Large intestine (tissue), 3 donors: ENCODE measurements at regions not wholly inside any gene's neighbourhood (a gene's known extent, or its start where the extent isn't known, plus 50 kb on each side); places are given as distances from the start of the nearest gene placed in this dataset.
A peak's percentile ranks its signal among the peaks of the same experiment; 100 is the strongest.

Experiments used
- DNase-seq, 2 donors: peaks; one replicate each; pipeline versions ENCODE4 v3.0.0 to v3.0.0-alpha.2; 2013
- H3K27ac ChIP-seq: one replicate; pipeline ENCODE4 v1.5.1; 2013; ENCODE audit warnings: low read length
- H3K27me3 ChIP-seq: 2 replicates; pipeline ENCODE4 v1.6.1; 2013; ENCODE audit warnings: low read length; ENCODE audit not compliant: control insufficient read depth, insufficient read depth
- H3K36me3 ChIP-seq: 2 replicates; pipeline ENCODE4 v1.6.1; 2013; ENCODE audit warnings: low read length; ENCODE audit not compliant: control insufficient read depth, insufficient read depth
- H3K4me1 ChIP-seq: one replicate; pipeline ENCODE4 v1.6.1; 2013; ENCODE audit warnings: low read length; ENCODE audit not compliant: control insufficient read depth, insufficient read depth
- H3K4me3 ChIP-seq: one replicate; pipeline ENCODE4 v1.5.1; 2013; ENCODE audit warnings: low read length
- H3K9me3 ChIP-seq: one replicate; pipeline ENCODE4 v1.6.1; 2013; ENCODE audit warnings: mild to moderate bottlenecking, low read depth, low read length, moderate library complexity; ENCODE audit not compliant: control insufficient read depth
- WGBS: methylation state at CpG from one replicate; pipeline ENCODE4 v1.1.5; 2013; ENCODE audit warnings: low lambda C conversion rate; ENCODE audit not compliant: insufficient coverage; 5-methylcytosine and 5-hydroxymethylcytosine counted together

GRCh38 chr10:44773565-44773964 lies 137.6 kb upstream of the TMEM72 start:
- H3K36me3 ChIP-seq = no peaks in the 10 kb centered on the region
- no peak for DNase-seq
- H3K4me3 ChIP-seq = no peak overlapping the region
- 90% methylated on average over 2 of the region's 19 CpGs for WGBS
- H3K9me3 ChIP-seq = peaks cover 2% of the 10 kb centered on the region
- no peaks in the 10 kb centered on the region for H3K27me3 ChIP-seq
- H3K4me1 ChIP-seq = peaks cover 6% of the 10 kb centered on the region
- H3K27ac ChIP-seq = no peak overlapping the region

- Histone ChIP-seq H3K4me3 (no peak overlapping the region), H3K9me3 (peaks cover 2% of the 10 kb centered on the region), H3K36me3 (no peaks in the 10 kb centered on the region), H3K4me1 (peaks cover 3% of the 10 kb centered on the region), H3K27ac (no peak overlapping the region), H3K27me3 (no peaks in the 10 kb centered on the region)
- 100% methylated on average over 1 of the region's 4 CpGs for WGBS
- DNase-seq = peak in 1 of 2 donors; percentile 27
Observed at GRCh38 chr10:44774676-44775401, 136.3 kb upstream of the TMEM72 start.

- H3K4me1 ChIP-seq = peaks cover 3% of the 10 kb centered on the region
- no peak overlapping the region for H3K27ac ChIP-seq
- DNase-seq = no peak
Observed at GRCh38 chr10:44775402-44775741, 135.8 kb upstream of the TMEM72 start.

GRCh38 chr10:44776181-44776580 lies 135.0 kb upstream of the TMEM72 start:
- Histone ChIP-seq H3K27ac (no peak overlapping the region), H3K4me3 (no peak overlapping the region), H3K27me3 (no peaks in the 10 kb centered on the region), H3K36me3 (no peaks in the 10 kb centered on the region), H3K9me3 (peaks cover 2% of the 10 kb centered on the region), H3K4me1 (peaks cover 3% of the 10 kb centered on the region)
- no peak for DNase-seq
- WGBS = 40% methylated on average over 1 of the region's 3 CpGs

More at GRCh38 chr10:44775402-44775741, 135.8 kb upstream of the TMEM72 start:
- Histone ChIP-seq H3K27me3 (no peaks in the 10 kb centered on the region), H3K4me3 (no peak overlapping the region), H3K9me3 (peaks cover 2% of the 10 kb centered on the region), H3K36me3 (no peaks in the 10 kb centered on the region)
- no CpG with 5 or more reads among the region's 6 CpGs for WGBS

- no peaks in the 10 kb centered on the region for H3K36me3 ChIP-seq
- H3K9me3 ChIP-seq = no peaks in the 10 kb centered on the region
- WGBS = no CpG with 5 or more reads among the region's 7 CpGs
- no peak overlapping the region for H3K4me3 ChIP-seq
- no peak for DNase-seq
- peaks cover 3% of the 10 kb centered on the region for H3K4me1 ChIP-seq
- no peaks in the 10 kb centered on the region for H3K27me3 ChIP-seq
- no peak overlapping the region for H3K27ac ChIP-seq
Observed at GRCh38 chr10:44779511-44779910, 131.6 kb upstream of the TMEM72 start.

GRCh38 chr10:44780426-44780825 lies 130.7 kb upstream of the TMEM72 start:
- Histone ChIP-seq H3K4me1 (no peaks in the 10 kb centered on the region), H3K27ac (no peak overlapping the region), H3K4me3 (no peak overlapping the region), H3K9me3 (no peaks in the 10 kb centered on the region), H3K36me3 (no peaks in the 10 kb centered on the region), H3K27me3 (no peaks in the 10 kb centered on the region)
- DNase-seq = no peak
- WGBS = no CpG with 5 or more reads among the region's 2 CpGs

GRCh38 chr10:44781131-44781530 lies 130.0 kb upstream of the TMEM72 start:
- H3K4me1 ChIP-seq = no peaks in the 10 kb centered on the region
- H3K4me3 ChIP-seq = no peak overlapping the region
- H3K27ac ChIP-seq = no peak overlapping the region
- DNase-seq = no peak
- no peaks in the 10 kb centered on the region for H3K27me3 ChIP-seq
- no peaks in the 10 kb centered on the region for H3K36me3 ChIP-seq
- H3K9me3 ChIP-seq = no peaks in the 10 kb centered on the region

GRCh38 chr10:44786286-44786850 lies 124.8 kb upstream of the TMEM72 start:
- Histone ChIP-seq H3K27me3 (no peaks in the 10 kb centered on the region), H3K27ac (no peak overlapping the region), H3K36me3 (no peaks in the 10 kb centered on the region), H3K4me1 (no peaks in the 10 kb centered on the region), H3K4me3 (no peak overlapping the region), H3K9me3 (no peaks in the 10 kb centered on the region)
- no CpG with 5 or more reads among the region's 7 CpGs for WGBS
- DNase-seq = no peak

GRCh38 chr10:44787480-44788075 lies 123.6 kb upstream of the TMEM72 start:
- Histone ChIP-seq H3K4me3 (no peak overlapping the region), H3K27me3 (no peaks in the 10 kb centered on the region), H3K36me3 (no peaks in the 10 kb centered on the region), H3K4me1 (no peaks in the 10 kb centered on the region), H3K9me3 (no peaks in the 10 kb centered on the region), H3K27ac (no peak overlapping the region)
- no peak for DNase-seq
- no CpG with 5 or more reads among the region's 7 CpGs for WGBS

- WGBS = no CpG with 5 or more reads among the region's 12 CpGs
- H3K9me3 ChIP-seq = no peaks in the 10 kb centered on the region
- DNase-seq = peak in 1 of 2 donors; percentile 24
- H3K4me1 ChIP-seq = no peaks in the 10 kb centered on the region
- no peaks in the 10 kb centered on the region for H3K36me3 ChIP-seq
- no peak overlapping the region for H3K27ac ChIP-seq
- no peak overlapping the region for H3K4me3 ChIP-seq
- no peaks in the 10 kb centered on the region for H3K27me3 ChIP-seq
Observed at GRCh38 chr10:44788147-44789129, 122.7 kb upstream of the TMEM72 start.
